ENCODE measurements at regions not wholly inside any gene's neighbourhood (a gene's known extent, or its start where the extent isn't known, plus 50 kb on each side); places are given as distances from the start of the nearest gene placed in this dataset.

DNA sequence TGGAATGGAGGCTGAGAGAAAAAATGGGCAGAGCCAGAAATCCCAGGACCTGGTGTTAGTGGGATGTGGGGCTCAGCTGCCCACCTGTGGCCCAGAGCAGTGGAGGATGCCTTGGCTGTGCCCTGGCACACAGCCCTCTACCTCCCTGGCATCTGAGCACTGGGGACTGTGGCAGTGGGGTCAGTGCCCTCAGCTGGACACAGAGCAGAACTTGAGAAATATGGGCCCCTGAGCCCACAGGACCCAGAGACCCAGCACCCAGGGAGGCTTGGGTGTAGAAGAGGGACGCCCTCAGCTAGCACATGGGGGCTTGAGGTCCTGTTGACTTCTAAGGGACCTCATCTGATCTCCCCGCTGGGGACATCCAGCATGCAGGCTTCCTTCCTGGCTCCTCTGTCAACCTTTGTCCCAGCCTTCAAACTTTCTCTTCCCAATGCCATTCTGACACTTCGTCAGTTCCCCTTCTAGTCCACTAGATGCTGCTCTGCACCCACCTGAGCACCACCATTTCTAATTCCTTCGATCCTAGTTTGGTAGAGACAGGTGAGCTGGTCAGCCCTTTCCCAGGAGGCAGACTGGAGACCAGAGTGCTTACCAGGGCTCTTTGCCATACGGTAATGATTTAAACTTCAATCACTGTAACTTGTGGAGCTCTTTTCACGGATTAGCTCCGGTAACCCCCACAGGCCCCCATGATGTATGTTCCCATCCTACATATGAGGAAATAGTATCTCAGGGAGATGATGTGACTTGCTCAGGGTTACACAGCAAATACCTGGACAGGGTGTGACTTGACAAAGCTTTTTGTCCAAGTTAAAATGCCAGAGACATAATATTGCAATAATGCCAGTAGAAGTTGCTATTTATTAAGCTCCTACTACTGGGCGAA lies 143.7 kb downstream of the ASCL4 start:
- TF ChIP-seq GABPA (IDR thresholded peaks at IDR 0.05; ENCODE audit: low read depth) (no peak), RAD21 (IDR thresholded peaks at IDR 0.05; ENCODE audit: low read length) (peak; percentile 92), POLR2AphosphoS5 (IDR thresholded peaks at IDR 0.05; ENCODE audit: low read depth, low read length) (no peak)

Data from SK-N-SH (cell line).